D341Med (cell line): ENCODE measurements at regions not wholly inside any gene's neighbourhood (a gene's known extent, or its start where the extent isn't known, plus 50 kb on each side); places are given as distances from the start of the nearest gene placed in this dataset.
"Not testable (repeated sequence)": the region's sequence is repeated elsewhere in the genome, so short reads cannot be mapped to it uniquely, and the experiment has no call there.

ENCODE experiments used
- DNase-seq: peaks from one replicate; pipeline ENCODE4 v3.0.0; 2012; ENCODE audit warnings: low spot score

DNA sequence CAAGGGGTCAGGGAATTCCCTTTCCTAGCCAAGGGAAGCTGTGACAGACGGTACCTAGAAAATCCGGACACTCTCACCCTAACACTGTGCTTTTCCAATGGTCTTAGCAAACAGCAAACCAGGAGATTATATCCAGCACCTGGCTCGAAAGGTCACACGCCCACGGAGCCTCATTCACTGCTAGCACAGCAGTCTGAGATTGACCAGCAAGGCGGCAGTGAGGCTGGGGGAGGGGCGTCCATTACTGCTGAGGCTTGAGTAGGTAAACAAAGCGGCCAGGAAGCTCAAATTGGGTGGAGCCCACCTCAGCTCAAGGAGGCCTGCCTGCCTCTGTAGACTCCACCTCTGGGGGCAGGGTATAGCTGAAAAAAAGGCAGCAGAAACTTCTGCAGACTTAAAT is 447.3 kb downstream of the RSL24D1 start:
- DNase-seq = not testable (repeated sequence)

DNA sequence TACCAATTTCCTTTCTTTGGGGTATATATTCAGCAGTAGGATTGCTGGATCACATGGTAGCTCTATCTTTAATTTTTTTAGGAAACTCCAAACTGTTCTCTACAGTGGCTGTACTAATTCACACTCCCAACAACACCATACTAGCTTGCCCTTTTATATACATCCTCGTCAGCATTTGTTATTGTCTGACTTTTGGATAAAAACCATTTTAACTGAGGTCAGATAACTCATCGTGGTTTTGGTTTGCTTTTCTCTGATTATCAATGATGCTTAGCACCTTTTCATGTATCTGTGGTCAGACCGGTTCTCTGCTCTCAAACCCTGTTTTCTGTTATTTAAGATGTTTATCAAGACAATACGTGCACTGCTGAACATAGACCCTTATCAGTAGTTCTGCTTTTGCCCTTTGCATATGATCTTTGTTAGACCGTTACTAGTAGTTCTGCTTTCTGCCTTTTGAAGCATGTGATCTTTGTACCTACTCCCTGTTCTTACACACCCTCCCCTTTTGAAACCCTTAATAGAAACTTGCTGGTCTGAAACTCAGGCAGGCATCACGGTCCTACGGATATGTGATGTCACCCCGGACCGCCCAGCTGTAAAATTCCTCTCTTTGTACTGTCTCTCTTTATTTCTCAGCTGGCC is 474.3 kb downstream of the RSL24D1 start:
- DNase-seq = no peak

DNA sequence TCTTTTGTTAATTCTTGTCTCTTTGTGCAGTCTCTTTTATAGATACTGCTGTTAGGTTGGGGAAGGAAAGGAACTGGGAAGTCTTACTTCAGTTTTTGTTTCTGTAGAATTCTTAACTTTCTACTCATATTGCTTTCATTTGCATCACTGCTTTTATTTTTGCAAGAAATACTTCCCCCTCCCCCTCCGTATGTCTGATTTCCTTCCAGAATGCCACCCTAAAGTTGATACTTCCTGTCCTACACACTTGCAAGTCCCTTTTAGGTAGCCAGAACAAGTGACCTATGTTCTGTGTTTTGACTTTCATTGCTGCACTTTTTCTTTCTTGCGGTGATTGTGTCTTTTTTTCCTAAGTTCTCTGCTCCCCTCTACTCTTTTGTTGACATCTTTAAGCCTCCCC is 477.4 kb downstream of the RSL24D1 start:
- DNase-seq = no peak

DNA sequence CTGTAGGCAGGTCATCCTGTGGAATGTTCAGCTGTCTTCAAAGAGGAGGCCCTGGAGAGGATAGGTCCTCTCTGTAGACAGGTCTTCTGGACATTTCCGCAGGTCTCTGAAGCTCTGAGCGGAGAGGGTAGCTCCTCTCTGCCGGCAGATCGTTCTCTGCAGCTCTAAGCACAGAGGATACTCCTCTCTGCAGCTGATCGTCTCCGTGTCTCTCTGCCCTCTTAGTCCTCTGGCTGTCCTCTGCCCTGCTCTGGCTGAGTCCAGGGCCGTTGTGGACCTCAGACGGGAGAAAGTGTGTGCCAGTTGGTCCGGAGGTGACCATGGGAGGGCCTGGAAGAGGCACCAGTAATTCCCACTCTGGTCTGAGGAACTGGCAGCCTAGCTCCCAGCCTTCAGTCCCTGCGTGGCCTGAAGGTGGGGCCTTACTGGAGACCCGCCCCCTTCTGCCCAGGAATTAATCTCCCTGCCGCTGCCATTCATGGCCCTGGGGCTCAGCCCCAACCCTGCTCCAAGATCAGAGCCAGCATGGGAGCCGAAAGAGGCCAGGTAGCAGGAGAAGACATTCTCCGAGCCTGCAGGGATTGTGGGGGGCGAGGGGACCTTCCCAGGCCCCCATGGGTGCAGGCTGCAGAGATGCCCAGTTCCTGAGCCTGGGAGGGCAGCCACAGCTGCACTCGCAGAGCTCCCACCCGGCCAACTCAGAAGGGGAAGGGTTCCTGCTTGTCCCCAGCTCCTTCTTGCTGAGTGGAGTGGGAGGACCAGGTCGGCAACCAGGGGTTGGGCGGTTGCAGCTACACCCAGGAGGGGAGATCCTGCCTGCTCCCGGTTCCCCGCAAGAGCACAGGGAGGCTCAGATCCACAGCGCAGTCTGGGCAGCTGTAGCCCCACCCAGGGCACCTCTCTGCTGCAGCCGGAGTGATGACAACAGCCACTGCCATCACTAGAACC is 488.7 kb downstream of the RSL24D1 start:
- no peak for DNase-seq

DNA sequence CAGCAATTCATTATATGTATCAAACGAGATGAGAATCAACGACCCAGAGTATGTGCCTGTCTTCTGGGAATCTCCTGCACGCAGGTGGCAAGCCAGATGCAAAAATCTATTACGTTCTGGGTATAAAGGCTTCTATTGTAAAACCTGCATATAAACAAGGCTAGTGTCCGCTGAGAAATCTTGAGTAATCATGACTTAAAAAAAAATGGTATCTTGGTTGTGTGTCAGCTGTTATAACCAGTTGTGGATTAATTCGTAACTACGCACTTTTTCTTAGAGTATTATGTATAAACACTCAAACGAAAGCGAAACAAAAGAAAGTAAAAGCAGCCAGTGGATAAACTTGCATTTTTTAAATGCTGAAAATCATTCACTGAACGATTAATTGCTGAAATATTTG is 509.1 kb downstream of the RSL24D1 start:
- DNase-seq = no peak
